Stimulated activated CD8-positive, alpha-beta memory T cell treated with anti-CD3 and anti-CD28 coated beads, Interleukin-12 subunit alpha, Interleukin-12 subunit beta, amount 100 ng/mL, for 1 hour (primary cell): ENCODE measurements at regions not wholly inside any gene's neighbourhood (a gene's known extent, or its start where the extent isn't known, plus 50 kb on each side); places are given as distances from the start of the nearest gene placed in this dataset.
A peak's percentile ranks its signal among the peaks of the same experiment; 100 is the strongest.

ENCODE experiments used
- DNase-seq: peaks from one replicate; pipeline ENCODE4 v3.0.0-alpha.2; 2020; ENCODE audit warnings: low read depth

- DNase-seq, result no peak
Observed at GRCh38 chr1:42096554-42096953, 56.7 kb upstream of the GUCA2B start.

GRCh38 chr1:42089246-42089645, 64.0 kb upstream of the GUCA2B start:
- no peak for DNase-seq

GRCh38 chr1:42086146-42086545, 67.1 kb upstream of the GUCA2B start:
- no peak for DNase-seq

- no peak for DNase-seq
Observed at GRCh38 chr1:42085596-42085995, 67.6 kb upstream of the GUCA2B start.

- no peak for DNase-seq
Observed at GRCh38 chr1:42081475-42081874, 71.7 kb upstream of the GUCA2B start.

GRCh38 chr1:42075179-42075578, 78.0 kb upstream of the GUCA2B start:
- no peak for DNase-seq

- no peak for DNase-seq
Observed at GRCh38 chr1:42070996-42071395, 82.2 kb upstream of the GUCA2B start.

- DNase-seq, result no peak
Observed at GRCh38 chr1:42057800-42058199, 95.4 kb upstream of the GUCA2B start.

- no peak for DNase-seq
Observed at GRCh38 chr1:42056460-42056859, 96.8 kb upstream of the GUCA2B start.

- no peak for DNase-seq
Observed at GRCh38 chr1:42055061-42055460, 98.1 kb upstream of the GUCA2B start.

GRCh38 chr1:42052072-42052699, 101.0 kb upstream of the GUCA2B start:
- no peak for DNase-seq

- no peak for DNase-seq
Observed at GRCh38 chr1:42047508-42047880, 105.7 kb upstream of the GUCA2B start.

- DNase-seq, result no peak
Observed at GRCh38 chr1:42046761-42047507, 106.3 kb upstream of the GUCA2B start.

GRCh38 chr1:42044346-42044745, 108.9 kb upstream of the GUCA2B start:
- DNase-seq, result no peak

- DNase-seq, result no peak
Observed at GRCh38 chr1:42043811-42044210, 109.4 kb upstream of the GUCA2B start.

GRCh38 chr1:42043182-42043581, 110.0 kb upstream of the GUCA2B start:
- no peak for DNase-seq

GRCh38 chr1:42041031-42041430, 112.2 kb upstream of the GUCA2B start:
- no peak for DNase-seq

- DNase-seq, result no peak
Observed at GRCh38 chr1:42040159-42040558, 113.1 kb upstream of the GUCA2B start.

GRCh38 chr1:42038261-42038660, 114.9 kb upstream of the GUCA2B start:
- no peak for DNase-seq

GRCh38 chr1:42037586-42037985, 115.6 kb upstream of the GUCA2B start:
- DNase-seq, result no peak

GRCh38 chr1:42037161-42037560, 116.0 kb upstream of the GUCA2B start:
- no peak for DNase-seq

GRCh38 chr1:42035830-42036604, 117.2 kb upstream of the GUCA2B start:
- peak; percentile 96 for DNase-seq

GRCh38 chr1:42035205-42035829, 116.6 kb upstream of the HIVEP3 start:
- no peak for DNase-seq
